ENCODE measurements at regions not wholly inside any gene's neighbourhood (a gene's known extent, or its start where the extent isn't known, plus 50 kb on each side); places are given as distances from the start of the nearest gene placed in this dataset.

DNA sequence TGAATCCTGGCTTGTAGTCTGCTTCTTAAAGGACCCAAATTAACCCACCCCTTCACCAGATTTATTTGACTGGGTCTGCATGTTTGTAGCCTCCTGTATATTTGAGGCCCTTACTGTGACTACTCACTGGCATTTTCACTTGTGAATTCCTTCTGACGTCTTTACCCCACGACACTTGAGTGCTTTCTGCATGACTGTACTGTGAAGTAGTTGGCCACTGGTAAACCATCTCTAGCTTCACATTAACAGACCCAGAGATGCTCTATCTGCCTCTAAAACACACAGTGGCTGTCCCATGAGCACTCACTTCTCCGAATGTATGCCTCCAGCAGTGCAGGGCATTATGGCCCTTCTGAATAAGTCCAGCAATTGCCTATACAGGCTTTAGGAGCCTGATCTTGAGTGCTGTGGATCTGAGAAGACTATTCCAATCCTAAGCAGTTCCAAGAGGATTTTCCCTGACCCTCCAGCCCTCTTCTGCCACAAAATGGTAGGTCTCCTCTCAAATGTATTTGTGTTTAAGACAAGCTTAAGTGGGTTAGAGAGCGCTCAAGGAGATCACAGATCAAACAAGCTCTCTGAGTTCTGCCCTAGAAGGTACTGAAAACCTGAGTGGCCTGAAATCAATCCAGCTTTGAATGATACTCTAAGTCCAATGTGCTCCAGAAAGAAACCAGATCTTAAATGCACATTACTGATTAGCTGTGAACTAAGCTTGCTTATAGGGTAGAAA, 534.7 kb downstream of the RPS29 start:
- POLR2A ChIA-PET (ENCODE audit: unreplicated experiment), result no interaction called here
- DNase-seq, result no peak
- Histone ChIP-seq H3K36me3 (ENCODE audit: low read depth) (no peaks in the 10 kb centered on the region), H3K4me1 (replicated peaks; ENCODE audit: insufficient read depth) (no peaks in the 10 kb centered on the region), H2AFZ (no peak overlapping the region), H3F3A (ENCODE audit: insufficient read depth, low read depth) (no peaks in the 10 kb centered on the region), H3K4me2 (no peak overlapping the region), H3K79me2 (ENCODE audit: low read depth) (no peaks in the 10 kb centered on the region), H3K27me3 (ENCODE audit: insufficient read depth, low read depth) (no peaks in the 10 kb centered on the region), H3K27ac (no peak overlapping the region), H4K20me1 (ENCODE audit: insufficient read depth) (peaks cover 3% of the 10 kb centered on the region; the same call in 1 of the 2 replicates), H3K9me3 (ENCODE audit: insufficient read depth, low read depth) (no peaks in the 10 kb centered on the region), H3K4me3 (no peak overlapping the region), H3K9me2 (ENCODE audit: insufficient read depth) (no peaks in the 10 kb centered on the region)
- intact Hi-C loops (cut with micrococcal nuclease; ENCODE audit: unreplicated experiment), result no loop called here
- TF ChIP-seq, protein P1, sequence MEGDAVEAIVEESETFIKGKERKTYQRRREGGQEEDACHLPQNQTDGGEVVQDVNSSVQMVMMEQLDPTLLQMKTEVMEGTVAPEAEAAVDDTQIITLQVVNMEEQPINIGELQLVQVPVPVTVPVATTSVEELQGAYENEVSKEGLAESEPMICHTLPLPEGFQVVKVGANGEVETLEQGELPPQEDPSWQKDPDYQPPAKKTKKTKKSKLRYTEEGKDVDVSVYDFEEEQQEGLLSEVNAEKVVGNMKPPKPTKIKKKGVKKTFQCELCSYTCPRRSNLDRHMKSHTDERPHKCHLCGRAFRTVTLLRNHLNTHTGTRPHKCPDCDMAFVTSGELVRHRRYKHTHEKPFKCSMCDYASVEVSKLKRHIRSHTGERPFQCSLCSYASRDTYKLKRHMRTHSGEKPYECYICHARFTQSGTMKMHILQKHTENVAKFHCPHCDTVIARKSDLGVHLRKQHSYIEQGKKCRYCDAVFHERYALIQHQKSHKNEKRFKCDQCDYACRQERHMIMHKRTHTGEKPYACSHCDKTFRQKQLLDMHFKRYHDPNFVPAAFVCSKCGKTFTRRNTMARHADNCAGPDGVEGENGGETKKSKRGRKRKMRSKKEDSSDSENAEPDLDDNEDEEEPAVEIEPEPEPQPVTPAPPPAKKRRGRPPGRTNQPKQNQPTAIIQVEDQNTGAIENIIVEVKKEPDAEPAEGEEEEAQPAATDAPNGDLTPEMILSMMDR (conservative IDR thresholded peaks at IDR 0.05), result no peak
- no peak for TF ChIP-seq EZH2 (IDR thresholded peaks at IDR 0.05; ENCODE audit: low read depth)
- no TSS peak for BruUV-seq (replicated peaks)
- CTCF ChIA-PET, result no interaction called here

DNA sequence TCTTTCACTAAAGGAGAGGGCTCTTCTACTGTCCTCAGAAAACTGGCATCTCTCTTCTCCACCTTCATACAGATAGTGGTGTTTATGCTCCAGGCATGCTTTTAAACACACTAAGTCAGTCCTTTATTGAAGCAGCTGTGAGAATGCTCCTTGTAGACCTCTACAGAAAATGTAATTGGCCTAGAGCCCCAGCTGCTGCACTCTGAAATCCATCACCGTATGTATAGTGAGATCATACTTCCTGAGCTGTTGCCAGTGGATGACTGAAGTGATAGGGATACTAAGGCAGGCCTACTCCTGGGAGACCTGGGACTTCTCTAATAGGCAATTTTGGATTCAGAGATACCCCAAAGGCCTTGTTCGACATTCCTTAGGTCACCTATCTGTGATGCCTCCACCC, 535.4 kb downstream of the RPS29 start:
- Histone ChIP-seq H3K79me2 (ENCODE audit: low read depth) (no peaks in the 10 kb centered on the region), H3K27me3 (ENCODE audit: insufficient read depth, low read depth) (no peaks in the 10 kb centered on the region), H3F3A (ENCODE audit: insufficient read depth, low read depth) (no peaks in the 10 kb centered on the region), H3K9me2 (ENCODE audit: insufficient read depth) (no peaks in the 10 kb centered on the region), H3K4me3 (no peak overlapping the region), H3K4me2 (no peak overlapping the region), H4K20me1 (ENCODE audit: insufficient read depth) (no peaks in the 10 kb centered on the region), H3K9me3 (ENCODE audit: insufficient read depth, low read depth) (no peaks in the 10 kb centered on the region), H2AFZ (no peak overlapping the region), H3K4me1 (replicated peaks; ENCODE audit: insufficient read depth) (no peaks in the 10 kb centered on the region), H3K27ac (no peak overlapping the region), H3K36me3 (ENCODE audit: low read depth) (no peaks in the 10 kb centered on the region)
- DNase-seq, result no peak
- BruUV-seq (replicated peaks), result no TSS peak
- no peak for TF ChIP-seq EZH2 (IDR thresholded peaks at IDR 0.05; ENCODE audit: low read depth)
- TF ChIP-seq, protein P1 (conservative IDR thresholded peaks at IDR 0.05), result no peak
- intact Hi-C loops (cut with micrococcal nuclease; ENCODE audit: unreplicated experiment), result no loop called here
- POLR2A ChIA-PET (ENCODE audit: unreplicated experiment), result no interaction called here
- CTCF ChIA-PET, result no interaction called here

DNA sequence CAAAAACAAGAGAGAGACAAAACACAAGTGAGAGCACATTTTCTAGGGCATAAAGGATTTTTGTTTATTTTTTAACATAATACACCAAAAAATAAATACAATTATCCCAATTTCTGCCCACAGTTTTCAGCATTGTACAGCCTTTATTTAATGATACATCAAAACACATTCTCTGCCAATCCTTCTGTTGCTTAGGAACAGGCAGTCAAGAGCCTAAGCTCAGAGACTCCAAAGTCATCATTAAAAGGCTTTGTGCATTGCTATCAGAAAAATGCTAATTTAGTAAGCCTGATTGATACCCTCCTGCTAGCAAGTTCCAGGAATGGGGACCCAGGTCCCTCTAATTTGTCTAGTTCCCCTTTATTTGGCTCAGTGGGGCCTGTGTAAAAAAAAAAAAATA, 536.5 kb downstream of the RPS29 start:
- Histone ChIP-seq H3K9me3 (ENCODE audit: insufficient read depth, low read depth) (no peaks in the 10 kb centered on the region; the same call in 1 of the 2 replicates), H3K27ac (no peak overlapping the region), H3F3A (ENCODE audit: insufficient read depth, low read depth) (no peaks in the 10 kb centered on the region), H3K4me3 (no peak overlapping the region), H3K27me3 (ENCODE audit: insufficient read depth, low read depth) (no peaks in the 10 kb centered on the region), H3K4me2 (no peak overlapping the region), H3K9me2 (ENCODE audit: insufficient read depth) (no peaks in the 10 kb centered on the region), H2AFZ (no peak overlapping the region), H4K20me1 (ENCODE audit: insufficient read depth) (no peaks in the 10 kb centered on the region), H3K36me3 (ENCODE audit: low read depth) (no peaks in the 10 kb centered on the region), H3K4me1 (replicated peaks; ENCODE audit: insufficient read depth) (no peaks in the 10 kb centered on the region), H3K79me2 (ENCODE audit: low read depth) (no peaks in the 10 kb centered on the region)
- TF ChIP-seq EZH2 (IDR thresholded peaks at IDR 0.05; ENCODE audit: low read depth), result no peak
- TF ChIP-seq, protein P1 (conservative IDR thresholded peaks at IDR 0.05), result no peak
- ChIA-PET POLR2A (ENCODE audit: unreplicated experiment) (no interaction called here), CTCF (no interaction called here)
- no peak for DNase-seq
- BruUV-seq (replicated peaks), result no TSS peak
- intact Hi-C loops (cut with micrococcal nuclease; ENCODE audit: unreplicated experiment), result no loop called here

All from PC-9 (cell line).